OCI-LY7 (cell line): ENCODE measurements at regions not wholly inside any gene's neighbourhood (a gene's known extent, or its start where the extent isn't known, plus 50 kb on each side); places are given as distances from the start of the nearest gene placed in this dataset.

Experiments used
- EZH2phosphoT487 ChIP-seq: fragments of 200-600 bp; sonication (generic); IDR thresholded peaks from 2 replicates; pipeline ENCODE4 v1.6.1; 2018; ENCODE audit warnings: low read depth, borderline replicate concordance, mild to moderate bottlenecking, mixed run types, antibody characterized with exemption, low read length, moderate library complexity, mixed read lengths
- TF ChIP-seq, protein P1 (sequence below): fragments of 200-600 bp; sonication (generic); conservative IDR thresholded peaks from 2 replicates; pipeline ENCODE4 v1.5.1; 2014; ENCODE audit warnings: mild to moderate bottlenecking, antibody characterized with exemption, low read length, moderate library complexity, mixed read lengths

- TF ChIP-seq, protein P1, sequence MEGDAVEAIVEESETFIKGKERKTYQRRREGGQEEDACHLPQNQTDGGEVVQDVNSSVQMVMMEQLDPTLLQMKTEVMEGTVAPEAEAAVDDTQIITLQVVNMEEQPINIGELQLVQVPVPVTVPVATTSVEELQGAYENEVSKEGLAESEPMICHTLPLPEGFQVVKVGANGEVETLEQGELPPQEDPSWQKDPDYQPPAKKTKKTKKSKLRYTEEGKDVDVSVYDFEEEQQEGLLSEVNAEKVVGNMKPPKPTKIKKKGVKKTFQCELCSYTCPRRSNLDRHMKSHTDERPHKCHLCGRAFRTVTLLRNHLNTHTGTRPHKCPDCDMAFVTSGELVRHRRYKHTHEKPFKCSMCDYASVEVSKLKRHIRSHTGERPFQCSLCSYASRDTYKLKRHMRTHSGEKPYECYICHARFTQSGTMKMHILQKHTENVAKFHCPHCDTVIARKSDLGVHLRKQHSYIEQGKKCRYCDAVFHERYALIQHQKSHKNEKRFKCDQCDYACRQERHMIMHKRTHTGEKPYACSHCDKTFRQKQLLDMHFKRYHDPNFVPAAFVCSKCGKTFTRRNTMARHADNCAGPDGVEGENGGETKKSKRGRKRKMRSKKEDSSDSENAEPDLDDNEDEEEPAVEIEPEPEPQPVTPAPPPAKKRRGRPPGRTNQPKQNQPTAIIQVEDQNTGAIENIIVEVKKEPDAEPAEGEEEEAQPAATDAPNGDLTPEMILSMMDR = no peak
- TF ChIP-seq EZH2phosphoT487 = no peak
Measured at GRCh38 chr14:45686771-45687170, 433.8 kb upstream of the MIS18BP1 start.
